Heart right ventricle (tissue), 16 donors: ENCODE measurements at regions not wholly inside any gene's neighbourhood (a gene's known extent, or its start where the extent isn't known, plus 50 kb on each side); places are given as distances from the start of the nearest gene placed in this dataset.

Experiments
- ATAC-seq, 8 donors: fragments of 200-7000 bp; cut with Tn5 transposase; one replicate each; pipeline ENCODE4 v1.9.1; 2020; ENCODE audit warnings: mild to moderate bottlenecking in 8 of 8, moderate library complexity in 8 of 8, moderate number of reproducible peaks in 1 of 8
- DNase-seq, 2 donors: peaks; one replicate each; pipeline ENCODE4 v3.0.0-alpha.2; 2020
- H3K27ac ChIP-seq, 10 donors: fragments of 200-600 bp; sonication (generic) in 2 of 10; one replicate each; pipeline versions ENCODE4 v1.5.0 to v1.8.0; 2020 to 2022; ENCODE audit warnings: mild to moderate bottlenecking in 3 of 10
- H3K27me3 ChIP-seq, 7 donors: fragments of 200-600 bp; one replicate each; pipeline ENCODE4 v1.8.0; 2021 to 2022; ENCODE audit warnings: mild to moderate bottlenecking in 2 of 7
- H3K36me3 ChIP-seq, 9 donors: fragments of 200-600 bp; sonication (generic) in 1 of 9; one replicate each; pipeline versions ENCODE4 v1.5.0 to v1.8.0; 2020 to 2022; ENCODE audit warnings: mild to moderate bottlenecking in 2 of 9
- H3K4me1 ChIP-seq, 9 donors: fragments of 200-600 bp; sonication (generic) in 1 of 9; one replicate each; pipeline versions ENCODE4 v1.5.0 to v1.8.0; 2020 to 2022; ENCODE audit warnings: mild to moderate bottlenecking in 4 of 9
- H3K4me3 ChIP-seq, 10 donors: fragments of 200-600 bp; sonication (generic) in 2 of 10; one replicate each; pipeline versions ENCODE4 v1.5.0 to v1.8.0; 2020 to 2022; ENCODE audit warnings: mild to moderate bottlenecking in 7 of 10, moderate library complexity in 2 of 10
- H3K9me3 ChIP-seq, 11 donors: fragments of 200-600 bp in 10 of 11; sonication (generic) in 2 of 11; one replicate each; pipeline versions ENCODE4 v1.5.0 to v1.8.0; 2013 to 2022; ENCODE audit warnings: mild to moderate bottlenecking in 2 of 11, control low read depth in 1 of 11, moderate library complexity in 1 of 11
- CTCF ChIP-seq, 9 donors: fragments of 200-600 bp; sonication (generic) in 2 of 9; IDR thresholded peaks; one replicate each; pipeline versions ENCODE4 v1.5.0 to v1.8.0; 2021 to 2022; ENCODE audit warnings: antibody characterized with exemption in 9 of 9, mild to moderate bottlenecking in 5 of 9, moderate library complexity in 1 of 9
- WGBS, 2 donors: extraction: QIAGEN DNeasy Blood & Tissue Kit; methylation state at CpG; one replicate each; pipeline ENCODE4 v1.1.7; 2013; ENCODE audit warnings: inconsistent platforms in 1 of 2; 5-methylcytosine and 5-hydroxymethylcytosine counted together
- intact Hi-C, 10 donors: fragments of 100-400 bp; cut with DNase I; formaldehyde crosslinking; loops; one replicate each; pipeline versions ENCODE4 v1.11.1 to v1.14.2; 2022
- donor health status: Arrhythmogenic right ventricular cardiomyopathy.
- donor health status: ischemic (EF 13 %, LVEDD 7.1; RV severe dilation, severe dysfunction).
- donor health status: healthy with polysubstance abuse.
- donor health status: DM: no; HTN: yes; CAD: no.
- donor health status: DM: no; HTN: no; CAD: no.
- donor health status: ischemic (EF 25% LVEDD 6.9; RV normal size, moderate dysfunction).
- donor health status: ischemic (EF 25% LVEDD 5.7; RV mildly dilated, moderate dysfunction).
- donor health status: healthy.
- donor health status: DM: yes; HTN: yes; CAD: no.
- donor health status: Ischemic cardiomyopathy.
- donor health status: ischemic (EF 35%, LVEDD 5.7; RV mildly dilated, moderate dysfunction).
- donor health status: nonischemic (EF 11% LVEDD 7.7; RV severe dilation, severe dysfunction).
- donor health status: DM: yes; HTN: yes; CAD: no.
- donor health status: PGD.
- donor health status: ischemic (EF 29% LVEDD 5.4; RV normal size, mild dysfunction).
- donor health status: nonischemic (EF 23%, LVEDD 6.1; RV moderate dilation, normal function).

GRCh38 chr15:22226034-22226790, 145.9 kb downstream of the OR4M2 start:
- Histone ChIP-seq H3K4me1 (peaks cover 0 to 6% (median 0%) of the 10 kb centered on the region in 9 donors), H3K27ac (no peak overlapping the region), H3K4me3 (no peak overlapping the region), H3K36me3 (no peaks in the 10 kb centered on the region), H3K27me3 (peaks cover 0 to 30% (median 0%) of the 10 kb centered on the region in 7 donors), H3K9me3 (no peaks in the 10 kb centered on the region)
- ATAC-seq (no peak), DNase-seq (no peak)
- WGBS, 2 donors, result 63 to 70% methylated on average over 12 of the region's 12 CpGs
- no peak for TF ChIP-seq CTCF (IDR thresholded peaks at IDR 0.05)
- intact Hi-C loops, result no loop called here

- WGBS, 2 donors, result 73 to 77% methylated on average over 7 of the region's 7 CpGs
- TF ChIP-seq CTCF (IDR thresholded peaks at IDR 0.05), result no peak
- ATAC-seq, result no peak
These were observed 147.2 kb downstream of the OR4M2 start for GRCh38 chr15:22227411-22228100.

GRCh38 chr15:22228101-22228762, 147.9 kb downstream of the OR4M2 start:
- Histone ChIP-seq H3K27me3 (peaks cover 0 to 31% (median 0%) of the 10 kb centered on the region in 7 donors), H3K4me3 (no peak overlapping the region), H3K36me3 (no peaks in the 10 kb centered on the region), H3K9me3 (no peaks in the 10 kb centered on the region), H3K27ac (no peak overlapping the region), H3K4me1 (peaks cover 0 to 7% (median 0%) of the 10 kb centered on the region in 9 donors)
- no peak for TF ChIP-seq CTCF (IDR thresholded peaks at IDR 0.05)
- intact Hi-C loops, result no loop called here
- no peak for DNase-seq
- no peak for ATAC-seq
- WGBS, 2 donors, result 71% methylated on average over 9 of the region's 9 CpGs

More at GRCh38 chr15:22227411-22228100, 147.2 kb downstream of the OR4M2 start:
- H3K27ac ChIP-seq, result no peak overlapping the region
- H3K27me3 ChIP-seq, result peaks cover 0 to 30% (median 0%) of the 10 kb centered on the region in 7 donors
- intact Hi-C loops, result no loop called here
- peaks cover 0 to 7% (median 0%) of the 10 kb centered on the region in 9 donors for H3K4me1 ChIP-seq
- H3K9me3 ChIP-seq, result no peaks in the 10 kb centered on the region
- no peaks in the 10 kb centered on the region for H3K36me3 ChIP-seq
- no peak overlapping the region for H3K4me3 ChIP-seq
- DNase-seq, result no peak
